Mucosa of rectum (tissue), 2 donors: ENCODE measurements at regions not wholly inside any gene's neighbourhood (a gene's known extent, or its start where the extent isn't known, plus 50 kb on each side); places are given as distances from the start of the nearest gene placed in this dataset.

ENCODE experiments used
- H3K27ac ChIP-seq, 2 donors: one replicate each; pipeline ENCODE4 v1.7.0; 2013; ENCODE audit warnings: inconsistent platforms in 2 of 2, low read depth in 2 of 2, low read length in 2 of 2
- H3K27me3 ChIP-seq, 2 donors: one replicate each; pipeline ENCODE4 v1.7.0; 2013; ENCODE audit warnings: low read length in 2 of 2; ENCODE audit not compliant: control insufficient read depth in 2 of 2, insufficient read depth in 2 of 2
- H3K36me3 ChIP-seq, 2 donors: one replicate each; pipeline ENCODE4 v1.7.0; 2013; ENCODE audit warnings: low read length in 2 of 2; ENCODE audit not compliant: control insufficient read depth in 2 of 2, insufficient read depth in 2 of 2
- H3K4me1 ChIP-seq, 2 donors: one replicate each; pipeline ENCODE4 v1.7.0; 2013; ENCODE audit warnings: low read length in 2 of 2, mild to moderate bottlenecking in 1 of 2; ENCODE audit not compliant: control insufficient read depth in 2 of 2, insufficient read depth in 2 of 2
- H3K4me3 ChIP-seq, 2 donors: one replicate each; pipeline ENCODE4 v1.7.0; 2013; ENCODE audit warnings: low read length in 2 of 2
- H3K9ac ChIP-seq, 2 donors: one replicate each; pipeline ENCODE4 v1.7.0; 2013; ENCODE audit warnings: low read length in 2 of 2, low read depth in 1 of 2, mild to moderate bottlenecking in 1 of 2
- H3K9me3 ChIP-seq, 2 donors: one replicate each; pipeline ENCODE4 v1.7.0; 2013; ENCODE audit warnings: low read length in 2 of 2; ENCODE audit not compliant: control insufficient read depth in 2 of 2
- donor health status: healthy.
- donor health status: Normal muscosa, but diverticular disease.

DNA sequence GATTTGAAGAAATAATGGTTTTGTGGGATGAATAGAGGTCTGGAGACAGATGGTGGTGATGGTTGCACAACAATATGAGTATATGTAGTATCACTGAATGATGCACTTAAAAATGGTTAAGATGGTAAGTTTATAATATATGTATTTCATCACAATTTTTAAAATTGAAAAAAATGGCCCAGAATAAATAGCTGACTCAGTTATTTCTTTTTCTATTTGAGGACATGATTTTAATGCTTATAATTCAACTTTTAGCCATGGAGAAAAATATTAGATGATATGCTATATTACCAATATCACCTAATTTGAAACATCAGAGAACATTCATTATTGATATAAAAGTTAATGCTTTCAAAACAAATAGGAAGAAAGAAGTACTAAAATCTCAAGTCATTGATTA is 339.8 kb upstream of the LINC00305 start:
- Histone ChIP-seq H3K27me3 (no peaks in the 10 kb centered on the region), H3K36me3 (no peaks in the 10 kb centered on the region), H3K9me3 (no peaks in the 10 kb centered on the region), H3K9ac (no peak overlapping the region), H3K4me3 (no peak overlapping the region), H3K27ac (no peak overlapping the region), H3K4me1 (no peaks in the 10 kb centered on the region)

DNA sequence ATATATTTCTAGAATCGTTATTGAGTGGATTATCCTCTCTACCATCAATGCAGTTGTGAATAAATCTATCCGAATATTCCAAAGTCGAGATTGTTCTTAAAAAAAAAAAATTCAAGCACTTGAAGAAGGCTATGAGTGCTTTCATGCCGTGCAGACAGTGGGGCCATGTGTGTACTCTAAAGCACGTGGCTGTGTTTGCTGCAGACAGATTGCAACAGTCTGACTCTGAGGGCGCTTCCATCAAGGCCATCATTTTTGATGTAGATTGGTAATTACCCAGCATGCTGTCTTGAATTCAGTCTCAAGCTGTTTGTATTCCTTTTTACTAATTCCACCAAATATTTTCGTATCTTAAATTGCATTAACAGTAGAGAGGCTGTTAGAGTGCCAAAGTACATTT is 325.9 kb upstream of the LINC00305 start:
- Histone ChIP-seq H3K9me3 (no peaks in the 10 kb centered on the region), H3K36me3 (no peaks in the 10 kb centered on the region), H3K4me3 (no peak overlapping the region), H3K27ac (no peak overlapping the region), H3K9ac (no peak overlapping the region), H3K4me1 (no peaks in the 10 kb centered on the region), H3K27me3 (no peaks in the 10 kb centered on the region)

DNA sequence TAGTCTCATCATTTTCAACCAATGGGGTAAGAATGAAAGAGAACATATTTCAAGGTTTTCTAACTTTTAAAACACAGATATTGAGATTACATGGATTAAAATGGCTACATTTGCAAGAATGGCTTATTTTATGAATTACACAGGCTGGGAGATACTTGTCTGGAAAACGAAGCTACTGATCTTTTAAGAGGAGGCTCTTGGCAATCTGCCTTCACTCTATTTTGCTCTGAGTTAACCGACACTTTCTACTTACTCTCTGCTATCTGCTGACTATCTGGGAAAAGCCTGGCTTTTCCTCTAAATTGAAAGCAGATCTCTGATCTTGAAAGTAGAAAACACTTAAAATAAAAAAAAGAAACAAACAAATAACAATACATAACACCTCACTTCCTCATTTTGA is 325.4 kb upstream of the LINC00305 start:
- no peak overlapping the region for H3K27ac ChIP-seq
- H3K9me3 ChIP-seq, result no peaks in the 10 kb centered on the region
- no peaks in the 10 kb centered on the region for H3K36me3 ChIP-seq
- H3K27me3 ChIP-seq, result no peaks in the 10 kb centered on the region
- no peak overlapping the region for H3K9ac ChIP-seq
- H3K4me1 ChIP-seq, result no peaks in the 10 kb centered on the region
- H3K4me3 ChIP-seq, result no peak overlapping the region

DNA sequence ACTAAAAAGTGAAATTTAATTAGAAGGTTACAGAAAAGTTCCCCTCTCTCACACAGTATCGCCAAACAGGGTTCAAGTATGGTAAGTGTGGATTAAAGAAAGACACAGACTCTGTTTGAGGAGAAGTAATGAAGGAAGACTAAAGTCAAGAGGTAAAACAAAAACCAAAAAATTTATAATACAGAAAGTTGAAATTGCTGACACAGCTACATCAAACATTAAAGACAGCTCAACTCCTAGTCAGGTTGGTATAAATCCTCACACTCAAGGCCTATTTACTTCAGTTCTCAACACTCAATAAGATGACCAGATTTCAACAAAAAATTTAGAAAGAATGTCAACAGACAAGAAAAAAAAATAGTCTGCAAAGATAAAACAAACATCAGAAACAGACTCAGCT is 300.5 kb upstream of the LINC00305 start:
- H3K27ac ChIP-seq, result no peak overlapping the region
- H3K9me3 ChIP-seq, result no peaks in the 10 kb centered on the region
- H3K9ac ChIP-seq, result no peak overlapping the region
- H3K27me3 ChIP-seq, result no peaks in the 10 kb centered on the region
- H3K36me3 ChIP-seq, result no peaks in the 10 kb centered on the region
- H3K4me3 ChIP-seq, result no peak overlapping the region
- no peaks in the 10 kb centered on the region for H3K4me1 ChIP-seq

GRCh38 chr18:64444819-64445218 is 295.9 kb upstream of the LINC00305 start:
- Histone ChIP-seq H3K4me1 (no peaks in the 10 kb centered on the region), H3K27ac (no peak overlapping the region), H3K27me3 (no peaks in the 10 kb centered on the region), H3K36me3 (no peaks in the 10 kb centered on the region), H3K4me3 (no peak overlapping the region), H3K9ac (no peak overlapping the region), H3K9me3 (no peaks in the 10 kb centered on the region)

DNA sequence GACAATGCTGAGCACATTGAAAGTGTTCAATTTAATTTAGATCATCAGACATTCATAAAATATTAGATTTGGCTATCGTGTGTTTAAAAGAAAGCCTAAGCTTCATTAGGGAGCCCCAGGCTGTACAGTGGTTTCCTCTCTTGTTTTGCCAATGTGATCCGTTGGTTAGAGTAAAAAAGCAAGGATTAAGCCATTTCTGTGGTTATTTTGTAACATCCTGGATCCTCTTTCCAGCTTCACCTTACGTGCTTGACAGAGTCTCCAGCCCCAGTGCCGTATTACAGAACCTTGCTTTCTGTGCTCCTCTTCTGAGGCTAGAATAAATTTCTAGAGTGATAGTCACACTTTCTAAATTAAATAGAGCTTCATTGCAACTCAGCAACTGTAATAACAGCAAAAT is 289.3 kb upstream of the LINC00305 start:
- Histone ChIP-seq H3K27me3 (no peaks in the 10 kb centered on the region), H3K4me1 (no peaks in the 10 kb centered on the region), H3K9ac (no peak overlapping the region), H3K4me3 (no peak overlapping the region), H3K9me3 (no peaks in the 10 kb centered on the region), H3K27ac (no peak overlapping the region), H3K36me3 (no peaks in the 10 kb centered on the region)

- H3K4me1 ChIP-seq, result no peaks in the 10 kb centered on the region
These were observed 287.2 kb upstream of the LINC00305 start for GRCh38 chr18:64436111-64436510.

DNA sequence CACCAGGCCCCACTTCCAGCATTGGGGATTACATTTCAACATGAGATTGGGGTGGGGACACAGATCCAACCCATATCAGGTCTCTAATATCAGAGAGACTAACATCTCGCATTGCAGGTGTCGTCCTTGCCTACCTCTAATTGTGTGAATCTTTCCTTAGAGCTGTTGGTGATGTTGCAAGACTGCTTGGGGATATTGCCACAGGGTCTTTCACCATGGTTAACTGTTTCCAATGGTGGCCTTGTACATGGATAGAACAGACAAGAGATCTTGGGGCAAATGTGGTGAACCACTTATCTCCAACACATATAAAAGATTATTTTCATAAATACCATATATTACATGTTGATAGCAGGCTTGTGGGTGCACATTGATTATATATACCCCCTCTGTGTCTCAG is 270.3 kb upstream of the LINC00305 start:
- H3K36me3 ChIP-seq, result no peaks in the 10 kb centered on the region
- H3K9me3 ChIP-seq, result no peaks in the 10 kb centered on the region
- H3K4me3 ChIP-seq, result no peak overlapping the region
- H3K27me3 ChIP-seq, result no peaks in the 10 kb centered on the region
- no peak overlapping the region for H3K9ac ChIP-seq
- H3K4me1 ChIP-seq, result no peaks in the 10 kb centered on the region
- no peak overlapping the region for H3K27ac ChIP-seq

More at GRCh38 chr18:64436111-64436510, 287.2 kb upstream of the LINC00305 start:
- Histone ChIP-seq H3K36me3 (no peaks in the 10 kb centered on the region), H3K27ac (no peak overlapping the region), H3K4me3 (no peak overlapping the region), H3K9me3 (no peaks in the 10 kb centered on the region), H3K9ac (no peak overlapping the region), H3K27me3 (no peaks in the 10 kb centered on the region)

- no peaks in the 10 kb centered on the region for H3K4me1 ChIP-seq
- H3K9me3 ChIP-seq, result no peaks in the 10 kb centered on the region
- no peak overlapping the region for H3K4me3 ChIP-seq
These were observed 268.1 kb upstream of the LINC00305 start for GRCh38 chr18:64416990-64417389.

GRCh38 chr18:64415218-64415617 is 266.3 kb upstream of the LINC00305 start:
- H3K4me1 ChIP-seq, result no peaks in the 10 kb centered on the region
- no peaks in the 10 kb centered on the region for H3K36me3 ChIP-seq
- no peak overlapping the region for H3K4me3 ChIP-seq
- no peak overlapping the region for H3K9ac ChIP-seq
- no peaks in the 10 kb centered on the region for H3K27me3 ChIP-seq
- no peaks in the 10 kb centered on the region for H3K9me3 ChIP-seq
- no peak overlapping the region for H3K27ac ChIP-seq

More at GRCh38 chr18:64416990-64417389, 268.1 kb upstream of the LINC00305 start:
- Histone ChIP-seq H3K27me3 (no peaks in the 10 kb centered on the region), H3K27ac (no peak overlapping the region), H3K36me3 (no peaks in the 10 kb centered on the region), H3K9ac (no peak overlapping the region)

- no peaks in the 10 kb centered on the region for H3K27me3 ChIP-seq
- no peaks in the 10 kb centered on the region for H3K9me3 ChIP-seq
These were observed 261.8 kb upstream of the LINC00305 start for GRCh38 chr18:64410685-64411084.

More at GRCh38 chr18:64410685-64411084, 261.8 kb upstream of the LINC00305 start:
- H3K4me3 ChIP-seq, result no peak overlapping the region
- no peak overlapping the region for H3K27ac ChIP-seq
- no peaks in the 10 kb centered on the region for H3K4me1 ChIP-seq
- no peak overlapping the region for H3K9ac ChIP-seq
- no peaks in the 10 kb centered on the region for H3K36me3 ChIP-seq
